HG03280 (cell line): ENCODE measurements at regions not wholly inside any gene's neighbourhood (a gene's known extent, or its start where the extent isn't known, plus 50 kb on each side); places are given as distances from the start of the nearest gene placed in this dataset.

Experiments used
- ATAC-seq: cut with Tn5 transposase; IDR thresholded peaks from one replicate; pipeline ENCODE4 v1.9.1; 2021; ENCODE audit warnings: mild to moderate bottlenecking, moderate library complexity; ENCODE audit not compliant: unreplicated experiment

- no peak for ATAC-seq
Observed at GRCh38 chr4:104766676-104767075, 272.0 kb upstream of the CXXC4 start.

- peak; percentile 82 for ATAC-seq
Observed at GRCh38 chr4:104772849-104773248, 278.2 kb upstream of the CXXC4 start.

GRCh38 chr4:104795264-104795939 lies 300.7 kb upstream of the CXXC4 start:
- ATAC-seq = no peak

- ATAC-seq = no peak
Observed at GRCh38 chr4:104811727-104812126, 317.0 kb upstream of the CXXC4 start.

GRCh38 chr4:104815665-104816064 lies 321.0 kb upstream of the CXXC4 start:
- ATAC-seq = peak; percentile 56

- ATAC-seq = peak; percentile 61
Observed at GRCh38 chr4:104818579-104818978, 323.9 kb upstream of the CXXC4 start.

- no peak for ATAC-seq
Observed at GRCh38 chr4:104826171-104826570, 320.5 kb upstream of the TET2 start.

GRCh38 chr4:104829761-104830160 lies 316.9 kb upstream of the TET2 start:
- ATAC-seq = no peak

- no peak for ATAC-seq
Observed at GRCh38 chr4:104848597-104849225, 298.0 kb upstream of the TET2 start.

GRCh38 chr4:104859601-104860237 lies 287.0 kb upstream of the TET2 start:
- no peak for ATAC-seq

GRCh38 chr4:104860238-104861123 lies 286.2 kb upstream of the TET2 start:
- ATAC-seq = peak; percentile 87

GRCh38 chr4:104866809-104867208 lies 279.9 kb upstream of the TET2 start:
- ATAC-seq = no peak

GRCh38 chr4:104868533-104868932 lies 278.1 kb upstream of the TET2 start:
- peak; percentile 36 for ATAC-seq

- ATAC-seq = peak; percentile 95
Observed at GRCh38 chr4:104868958-104869357, 277.7 kb upstream of the TET2 start.

GRCh38 chr4:104869831-104870230 lies 276.8 kb upstream of the TET2 start:
- ATAC-seq = no peak

GRCh38 chr4:104870495-104871233 lies 276.0 kb upstream of the TET2 start:
- no peak for ATAC-seq

- ATAC-seq = no peak
Observed at GRCh38 chr4:104878936-104879335, 267.7 kb upstream of the TET2 start.

- ATAC-seq = peak; percentile 49
Observed at GRCh38 chr4:104879367-104879766, 267.3 kb upstream of the TET2 start.

GRCh38 chr4:104879854-104880253 lies 266.8 kb upstream of the TET2 start:
- no peak for ATAC-seq

GRCh38 chr4:104881136-104881886 lies 265.4 kb upstream of the TET2 start:
- no peak for ATAC-seq
